ENCODE measurements at regions not wholly inside any gene's neighbourhood (a gene's known extent, or its start where the extent isn't known, plus 50 kb on each side); places are given as distances from the start of the nearest gene placed in this dataset.

- peak; percentile 73 for TF ChIP-seq POLR2A (IDR thresholded peaks at IDR 0.05; ENCODE audit: low read depth, low read length)
- TF ChIP-seq, protein P1, sequence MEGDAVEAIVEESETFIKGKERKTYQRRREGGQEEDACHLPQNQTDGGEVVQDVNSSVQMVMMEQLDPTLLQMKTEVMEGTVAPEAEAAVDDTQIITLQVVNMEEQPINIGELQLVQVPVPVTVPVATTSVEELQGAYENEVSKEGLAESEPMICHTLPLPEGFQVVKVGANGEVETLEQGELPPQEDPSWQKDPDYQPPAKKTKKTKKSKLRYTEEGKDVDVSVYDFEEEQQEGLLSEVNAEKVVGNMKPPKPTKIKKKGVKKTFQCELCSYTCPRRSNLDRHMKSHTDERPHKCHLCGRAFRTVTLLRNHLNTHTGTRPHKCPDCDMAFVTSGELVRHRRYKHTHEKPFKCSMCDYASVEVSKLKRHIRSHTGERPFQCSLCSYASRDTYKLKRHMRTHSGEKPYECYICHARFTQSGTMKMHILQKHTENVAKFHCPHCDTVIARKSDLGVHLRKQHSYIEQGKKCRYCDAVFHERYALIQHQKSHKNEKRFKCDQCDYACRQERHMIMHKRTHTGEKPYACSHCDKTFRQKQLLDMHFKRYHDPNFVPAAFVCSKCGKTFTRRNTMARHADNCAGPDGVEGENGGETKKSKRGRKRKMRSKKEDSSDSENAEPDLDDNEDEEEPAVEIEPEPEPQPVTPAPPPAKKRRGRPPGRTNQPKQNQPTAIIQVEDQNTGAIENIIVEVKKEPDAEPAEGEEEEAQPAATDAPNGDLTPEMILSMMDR (IDR thresholded peaks at IDR 0.05; ENCODE audit: extremely low read depth in 1 of 2, insufficient read depth in 1 of 2, low read depth in 1 of 2, low read length in 2 of 2): peak; percentile 32 to 35
- no peak for TF ChIP-seq FOS (IDR thresholded peaks at IDR 0.05; ENCODE audit: borderline replicate concordance, insufficient read depth, low read length)
- TF ChIP-seq POLR2AphosphoS5 (IDR thresholded peaks at IDR 0.05; ENCODE audit: insufficient read depth, low read depth, low read length): peak; percentile 87
- Histone ChIP-seq H3K9me1 (replicated peaks; ENCODE audit: control insufficient read depth, extremely low read depth, insufficient read depth, low read length) (no peaks in the 10 kb centered on the region), H3K36me3 (ENCODE audit: control insufficient read depth in 2 of 2, extremely low read depth in 1 of 2, insufficient read depth in 2 of 2, low read length in 2 of 2) (peaks cover 5 to 15% of the 10 kb centered on the region in 2 experiments), H2AFZ (ENCODE audit: low read depth, low read length) (no peak overlapping the region), H3K79me2 (ENCODE audit: control insufficient read depth, insufficient read depth, low read length) (peaks cover 13% of the 10 kb centered on the region), H3K4me2 (ENCODE audit: insufficient read depth, low read length) (no peak overlapping the region), H3K27me3 (ENCODE audit: control insufficient read depth in 2 of 2, insufficient read depth in 2 of 2, low read length in 2 of 2) (no peaks in the 10 kb centered on the region), H4K20me1 (replicated peaks; ENCODE audit: control insufficient read depth, extremely low read depth, insufficient read depth, low read length) (no peaks in the 10 kb centered on the region), H3K9ac (replicated peaks; ENCODE audit: extremely low read depth, insufficient read depth, low read length) (no peak overlapping the region), H3K9me3 (replicated peaks; ENCODE audit: control insufficient read depth, insufficient read depth, low read length) (no peaks in the 10 kb centered on the region), H3K4me1 (ENCODE audit: control insufficient read depth, extremely low read depth, insufficient read depth, low read length) (no peaks in the 10 kb centered on the region), H3K27ac (ENCODE audit: insufficient read depth, low read depth, low read length) (no peak overlapping the region), H3K4me3 (replicated peaks in 1 of 3; ENCODE audit: insufficient read depth in 1 of 3, low read depth in 1 of 3, low read length in 3 of 3) (no peak overlapping the region)
- no TSS peak for BruUV-seq (replicated peaks)
- dilution Hi-C loops (cut with MboI; ENCODE audit: extremely low pct_ligation_motif_present, low sequenced_read_pairs) (no loop called here), intact Hi-C loops (cut with micrococcal nuclease) (loop anchor here (2.0 kb wide), 1 partner anchor 26 kb away; no protein-coding TSS in a partner anchor)
- FAIRE-seq (peak; percentile 85), DNase-seq (ENCODE audit: low read depth, low spot score) (peak; percentile 61)
- ChIA-PET POLR2A (no interaction called here), CTCF (interaction anchor here (0.6 to 3.8 kb wide), 8 partner anchors 21 to 633 kb away, joined by 3 to 12 read pairs (median 5); no protein-coding TSS in a partner anchor)
Observed at GRCh38 chrX:45743081-45743533, 542.4 kb upstream of the DIPK2B start.

- dilution Hi-C loops (cut with MboI; ENCODE audit: extremely low pct_ligation_motif_present, low sequenced_read_pairs): no loop called here
- BruUV-seq (replicated peaks): no TSS peak
- Histone ChIP-seq H3K27me3 (ENCODE audit: control insufficient read depth in 2 of 2, insufficient read depth in 2 of 2, low read length in 2 of 2) (no peaks in the 10 kb centered on the region), H3K4me3 (replicated peaks in 1 of 3; ENCODE audit: insufficient read depth in 1 of 3, low read depth in 1 of 3, low read length in 3 of 3) (no peak overlapping the region), H3K36me3 (ENCODE audit: control insufficient read depth in 2 of 2, extremely low read depth in 1 of 2, insufficient read depth in 2 of 2, low read length in 2 of 2) (no peaks in the 10 kb centered on the region), H3K9me3 (replicated peaks; ENCODE audit: control insufficient read depth, insufficient read depth, low read length) (no peaks in the 10 kb centered on the region), H2AFZ (ENCODE audit: low read depth, low read length) (no peak overlapping the region), H3K9me1 (replicated peaks; ENCODE audit: control insufficient read depth, extremely low read depth, insufficient read depth, low read length) (no peaks in the 10 kb centered on the region), H4K20me1 (replicated peaks; ENCODE audit: control insufficient read depth, extremely low read depth, insufficient read depth, low read length) (no peaks in the 10 kb centered on the region), H3K27ac (ENCODE audit: insufficient read depth, low read depth, low read length) (no peak overlapping the region), H3K9ac (replicated peaks; ENCODE audit: extremely low read depth, insufficient read depth, low read length) (no peak overlapping the region), H3K79me2 (ENCODE audit: control insufficient read depth, insufficient read depth, low read length) (no peaks in the 10 kb centered on the region), H3K4me1 (ENCODE audit: control insufficient read depth, extremely low read depth, insufficient read depth, low read length) (no peaks in the 10 kb centered on the region), H3K4me2 (ENCODE audit: insufficient read depth, low read length) (no peak overlapping the region)
- FAIRE-seq: no peak
- POLR2A ChIA-PET: no interaction called here
- no peak for TF ChIP-seq EZH2 (IDR thresholded peaks at IDR 0.05; ENCODE audit: borderline replicate concordance, low read depth, low read length, severe bottlenecking)
- TF ChIP-seq POLR2A (IDR thresholded peaks at IDR 0.05; ENCODE audit: low read depth, low read length): no peak
- TF ChIP-seq GATA2 (IDR thresholded peaks at IDR 0.05; ENCODE audit: insufficient read depth, insufficient read length, low read depth, low read length): no peak
- TF ChIP-seq, protein P1 (IDR thresholded peaks at IDR 0.05; ENCODE audit: extremely low read depth in 1 of 2, insufficient read depth in 1 of 2, low read depth in 1 of 2, low read length in 2 of 2): no peak
- TF ChIP-seq, protein P2, sequence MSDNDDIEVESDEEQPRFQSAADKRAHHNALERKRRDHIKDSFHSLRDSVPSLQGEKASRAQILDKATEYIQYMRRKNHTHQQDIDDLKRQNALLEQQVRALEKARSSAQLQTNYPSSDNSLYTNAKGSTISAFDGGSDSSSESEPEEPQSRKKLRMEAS (IDR thresholded peaks at IDR 0.05; ENCODE audit: insufficient read depth, insufficient read length): no peak
- DNase-seq (ENCODE audit: low read depth, low spot score): no peak
- intact Hi-C loops (cut with micrococcal nuclease): no loop called here
- CTCF ChIA-PET: no interaction called here
Observed at GRCh38 chrX:45740291-45740690, 539.6 kb upstream of the DIPK2B start.
